ENCODE measurements at regions not wholly inside any gene's neighbourhood (a gene's known extent, or its start where the extent isn't known, plus 50 kb on each side); places are given as distances from the start of the nearest gene placed in this dataset.

GRCh38 chr4:31573554-31573953 is 853.4 kb downstream of the PCDH7 start:
- Histone ChIP-seq H3K27ac (ENCODE audit: insufficient read depth, low read length) (no peak overlapping the region), H3K9me3 (ENCODE audit: control insufficient read depth, insufficient read depth, low read depth, low read length) (no peaks in the 10 kb centered on the region), H3K4me3 (replicated peaks in 1 of 4; ENCODE audit: control extremely low read depth in 1 of 4, insufficient read depth in 1 of 4, low read depth in 3 of 4, low read length in 4 of 4) (no peak overlapping the region), H3K79me2 (ENCODE audit: control insufficient read depth, insufficient read depth, low read length) (no peaks in the 10 kb centered on the region), H3K9ac (ENCODE audit: insufficient read depth, low read length) (no peak overlapping the region), H3K27me3 (ENCODE audit: control insufficient read depth, insufficient read depth, low read length) (no peaks in the 10 kb centered on the region), H4K20me1 (ENCODE audit: control insufficient read depth, extremely low read depth, insufficient read depth, low read length) (no peaks in the 10 kb centered on the region), H2AFZ (ENCODE audit: low read length) (no peak overlapping the region), H3K4me1 (ENCODE audit: control insufficient read depth, extremely low read depth, insufficient read depth, low read length) (no peaks in the 10 kb centered on the region), H3K36me3 (ENCODE audit: control insufficient read depth, insufficient read depth, low read length) (no peaks in the 10 kb centered on the region), H3K4me2 (ENCODE audit: extremely low read depth, insufficient read depth, low read length) (no peak overlapping the region)
- no peak for DNase-seq (ENCODE audit: low read depth in 2 of 2)
- no peak for TF ChIP-seq CTCF (conservative IDR thresholded peaks at IDR 0.05 in 1 of 2, IDR thresholded peaks at IDR 0.05 in 1 of 2; ENCODE audit: low read depth in 1 of 2, low read length in 2 of 2)
- no peak for TF ChIP-seq EZH2 (IDR thresholded peaks at IDR 0.05; ENCODE audit: low read length, missing control alignments)

GRCh38 chr4:31575504-31575903 is 855.3 kb downstream of the PCDH7 start:
- H3K4me2 ChIP-seq (ENCODE audit: extremely low read depth, insufficient read depth, low read length): no peak overlapping the region
- no peaks in the 10 kb centered on the region for H3K27me3 ChIP-seq (ENCODE audit: control insufficient read depth, insufficient read depth, low read length)
- H3K27ac ChIP-seq (ENCODE audit: insufficient read depth, low read length): no peak overlapping the region
- TF ChIP-seq EZH2 (IDR thresholded peaks at IDR 0.05; ENCODE audit: low read length, missing control alignments) (no peak), CTCF (conservative IDR thresholded peaks at IDR 0.05 in 1 of 2, IDR thresholded peaks at IDR 0.05 in 1 of 2; ENCODE audit: low read depth in 1 of 2, low read length in 2 of 2) (no peak)
- H3K9me3 ChIP-seq (ENCODE audit: control insufficient read depth, insufficient read depth, low read depth, low read length): no peaks in the 10 kb centered on the region
- no peak overlapping the region for H3K9ac ChIP-seq (ENCODE audit: insufficient read depth, low read length)
- H2AFZ ChIP-seq (ENCODE audit: low read length): no peak overlapping the region
- H4K20me1 ChIP-seq (ENCODE audit: control insufficient read depth, extremely low read depth, insufficient read depth, low read length): no peaks in the 10 kb centered on the region
- no peak overlapping the region for H3K4me3 ChIP-seq (replicated peaks in 1 of 4; ENCODE audit: control extremely low read depth in 1 of 4, insufficient read depth in 1 of 4, low read depth in 3 of 4, low read length in 4 of 4)
- no peaks in the 10 kb centered on the region for H3K79me2 ChIP-seq (ENCODE audit: control insufficient read depth, insufficient read depth, low read length)
- no peak for DNase-seq (ENCODE audit: low read depth in 2 of 2)
- H3K4me1 ChIP-seq (ENCODE audit: control insufficient read depth, extremely low read depth, insufficient read depth, low read length): no peaks in the 10 kb centered on the region
- no peaks in the 10 kb centered on the region for H3K36me3 ChIP-seq (ENCODE audit: control insufficient read depth, insufficient read depth, low read length)

- H3K4me1 ChIP-seq (ENCODE audit: control insufficient read depth, extremely low read depth, insufficient read depth, low read length): no peaks in the 10 kb centered on the region
- no peaks in the 10 kb centered on the region for H3K36me3 ChIP-seq (ENCODE audit: control insufficient read depth, insufficient read depth, low read length)
- no peak overlapping the region for H3K4me2 ChIP-seq (ENCODE audit: extremely low read depth, insufficient read depth, low read length)
- no peak overlapping the region for H3K9ac ChIP-seq (ENCODE audit: insufficient read depth, low read length)
- no peak for DNase-seq (ENCODE audit: low read depth in 2 of 2)
- H4K20me1 ChIP-seq (ENCODE audit: control insufficient read depth, extremely low read depth, insufficient read depth, low read length): no peaks in the 10 kb centered on the region
- no peak for TF ChIP-seq CTCF (conservative IDR thresholded peaks at IDR 0.05 in 1 of 2, IDR thresholded peaks at IDR 0.05 in 1 of 2; ENCODE audit: low read depth in 1 of 2, low read length in 2 of 2)
- H2AFZ ChIP-seq (ENCODE audit: low read length): no peak overlapping the region
- H3K79me2 ChIP-seq (ENCODE audit: control insufficient read depth, insufficient read depth, low read length): no peaks in the 10 kb centered on the region
- no peaks in the 10 kb centered on the region for H3K27me3 ChIP-seq (ENCODE audit: control insufficient read depth, insufficient read depth, low read length)
- no peaks in the 10 kb centered on the region for H3K9me3 ChIP-seq (ENCODE audit: control insufficient read depth, insufficient read depth, low read depth, low read length)
- H3K4me3 ChIP-seq (replicated peaks in 1 of 4; ENCODE audit: control extremely low read depth in 1 of 4, insufficient read depth in 1 of 4, low read depth in 3 of 4, low read length in 4 of 4): no peak overlapping the region
- no peak overlapping the region for H3K27ac ChIP-seq (ENCODE audit: insufficient read depth, low read length)
Observed at GRCh38 chr4:31580843-31581242, 860.7 kb downstream of the PCDH7 start.

Data from fibroblast of lung (primary cell).